Prostate gland (tissue), 2 donors: ENCODE measurements at regions not wholly inside any gene's neighbourhood (a gene's known extent, or its start where the extent isn't known, plus 50 kb on each side); places are given as distances from the start of the nearest gene placed in this dataset.

Source experiments
- DNase-seq: peaks from one replicate; pipeline ENCODE4 v3.0.0-alpha.2; 2019; ENCODE audit warnings: low spot score
- H3K27ac ChIP-seq, 2 donors: fragments of 200-600 bp; sonication (generic); 2 replicates each; pipeline ENCODE4 v1.5.1; 2017 to 2019
- H3K27me3 ChIP-seq: fragments of 200-600 bp; sonication (generic); replicated peaks from 2 replicates; pipeline ENCODE4 v1.5.1; 2019; ENCODE audit not compliant: insufficient read depth
- H3K36me3 ChIP-seq, 2 donors: fragments of 200-600 bp; sonication (generic); 1 replicate in 1 of 2; 2 replicates in 1 of 2; pipeline versions ENCODE4 v1.5.1 to v1.8.1; 2017 to 2019
- H3K4me1 ChIP-seq: fragments of 200-600 bp; sonication (generic); replicated peaks from 2 replicates; pipeline ENCODE4 v1.5.1; 2019
- H3K4me3 ChIP-seq, 2 donors: fragments of 200-600 bp; sonication (generic); 2 replicates each; pipeline ENCODE4 v1.5.1; 2017 to 2019
- H3K9me3 ChIP-seq: fragments of 200-600 bp; sonication (generic); 2 replicates; pipeline ENCODE4 v1.5.1; 2017
- POLR2A ChIP-seq: fragments of 450-650 bp; IDR thresholded peaks from one replicate; pipeline ENCODE4 v1.6.1; 2016; ENCODE audit warnings: antibody characterized with exemption, mild to moderate bottlenecking
- POLR2AphosphoS5 ChIP-seq: sonication (generic); formaldehyde crosslinking; IDR thresholded peaks from one replicate; pipeline ENCODE4 v1.6.1; 2017; ENCODE audit warnings: antibody characterized with exemption
- WGBS: methylation state at CpG from one replicate; pipeline ENCODE4 v1.1.5; 2018; 5-methylcytosine and 5-hydroxymethylcytosine counted together
- intact Hi-C: fragments of 100-400 bp; cut with DNase I; formaldehyde crosslinking; loops from one replicate; pipeline ENCODE4 v1.14.2; 2022
- TF ChIP-seq, protein P1 (sequence below), 4 experiments: fragments of 200-600 bp in 2 of 4; fragments of 450-650 bp in 2 of 4; sonication (generic) in 2 of 4; IDR thresholded peaks; 1 replicate in 3 of 4; 2 replicates in 1 of 4; pipeline ENCODE4 v1.5.1; 2016 to 2019; ENCODE audit warnings: antibody characterized with exemption in 4 of 4, mild to moderate bottlenecking in 2 of 4, moderate library complexity in 2 of 4

DNA sequence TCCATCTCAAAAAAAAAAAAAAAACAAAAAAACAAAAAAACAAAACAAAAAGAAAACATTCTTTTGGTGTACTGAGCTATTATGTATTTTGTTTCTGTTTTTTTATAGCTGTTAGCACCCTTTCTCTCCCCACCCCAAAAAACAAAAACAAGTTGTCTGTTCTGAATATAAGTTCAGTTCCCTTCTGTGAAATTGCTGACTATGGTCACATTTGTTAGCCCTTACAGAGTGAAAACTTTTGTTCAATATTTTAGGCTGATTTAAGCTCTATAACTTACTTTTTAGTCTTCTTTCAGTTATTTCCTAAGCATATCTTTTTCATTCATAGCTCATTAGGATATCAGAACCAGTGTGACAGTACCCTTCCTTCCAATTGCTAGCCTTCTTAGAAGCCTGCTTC lies 1056.6 kb upstream of the NCAM2 start:
- no peak overlapping the region for H3K4me3 ChIP-seq
- H3K36me3 ChIP-seq: no peaks in the 10 kb centered on the region
- TF ChIP-seq, protein P1, sequence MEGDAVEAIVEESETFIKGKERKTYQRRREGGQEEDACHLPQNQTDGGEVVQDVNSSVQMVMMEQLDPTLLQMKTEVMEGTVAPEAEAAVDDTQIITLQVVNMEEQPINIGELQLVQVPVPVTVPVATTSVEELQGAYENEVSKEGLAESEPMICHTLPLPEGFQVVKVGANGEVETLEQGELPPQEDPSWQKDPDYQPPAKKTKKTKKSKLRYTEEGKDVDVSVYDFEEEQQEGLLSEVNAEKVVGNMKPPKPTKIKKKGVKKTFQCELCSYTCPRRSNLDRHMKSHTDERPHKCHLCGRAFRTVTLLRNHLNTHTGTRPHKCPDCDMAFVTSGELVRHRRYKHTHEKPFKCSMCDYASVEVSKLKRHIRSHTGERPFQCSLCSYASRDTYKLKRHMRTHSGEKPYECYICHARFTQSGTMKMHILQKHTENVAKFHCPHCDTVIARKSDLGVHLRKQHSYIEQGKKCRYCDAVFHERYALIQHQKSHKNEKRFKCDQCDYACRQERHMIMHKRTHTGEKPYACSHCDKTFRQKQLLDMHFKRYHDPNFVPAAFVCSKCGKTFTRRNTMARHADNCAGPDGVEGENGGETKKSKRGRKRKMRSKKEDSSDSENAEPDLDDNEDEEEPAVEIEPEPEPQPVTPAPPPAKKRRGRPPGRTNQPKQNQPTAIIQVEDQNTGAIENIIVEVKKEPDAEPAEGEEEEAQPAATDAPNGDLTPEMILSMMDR (IDR thresholded peaks at IDR 0.05): no peak
- TF ChIP-seq POLR2A (no peak), POLR2AphosphoS5 (no peak)
- no peaks in the 10 kb centered on the region for H3K9me3 ChIP-seq
- H3K4me1 ChIP-seq: no peaks in the 10 kb centered on the region
- no peak overlapping the region for H3K27ac ChIP-seq
- intact Hi-C loops: no loop called here
- DNase-seq: no peak
- H3K27me3 ChIP-seq: no peaks in the 10 kb centered on the region

DNA sequence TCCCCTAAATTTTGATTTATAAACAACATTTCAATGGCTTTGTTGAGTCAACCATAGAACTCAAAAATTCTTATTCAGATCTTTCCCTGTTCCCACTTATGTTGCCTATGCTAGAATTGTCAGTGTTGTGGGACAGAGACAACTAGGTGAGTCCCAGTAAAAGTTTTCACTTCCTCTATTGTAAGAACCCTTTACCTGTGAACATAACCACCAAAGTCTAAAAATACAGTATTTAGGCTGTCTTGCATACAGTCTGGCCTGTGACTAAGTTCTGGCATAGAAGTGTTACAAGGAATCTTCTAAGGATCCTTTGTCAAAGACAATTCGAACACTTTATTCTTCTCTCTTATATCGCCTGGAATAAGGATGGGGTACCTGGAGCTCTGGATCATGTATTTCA lies 1047.9 kb upstream of the NCAM2 start:
- intact Hi-C loops: no loop called here
- no peak overlapping the region for H3K4me3 ChIP-seq
- WGBS: 94% methylated on average over 2 of the region's 2 CpGs
- no peak overlapping the region for H3K27ac ChIP-seq
- no peak for DNase-seq
- TF ChIP-seq, protein P1 (IDR thresholded peaks at IDR 0.05): no peak
- TF ChIP-seq POLR2A: no peak
- no peak for TF ChIP-seq POLR2AphosphoS5
- H3K27me3 ChIP-seq: no peaks in the 10 kb centered on the region
- H3K36me3 ChIP-seq: no peaks in the 10 kb centered on the region
- no peaks in the 10 kb centered on the region for H3K4me1 ChIP-seq
- no peaks in the 10 kb centered on the region for H3K9me3 ChIP-seq

DNA sequence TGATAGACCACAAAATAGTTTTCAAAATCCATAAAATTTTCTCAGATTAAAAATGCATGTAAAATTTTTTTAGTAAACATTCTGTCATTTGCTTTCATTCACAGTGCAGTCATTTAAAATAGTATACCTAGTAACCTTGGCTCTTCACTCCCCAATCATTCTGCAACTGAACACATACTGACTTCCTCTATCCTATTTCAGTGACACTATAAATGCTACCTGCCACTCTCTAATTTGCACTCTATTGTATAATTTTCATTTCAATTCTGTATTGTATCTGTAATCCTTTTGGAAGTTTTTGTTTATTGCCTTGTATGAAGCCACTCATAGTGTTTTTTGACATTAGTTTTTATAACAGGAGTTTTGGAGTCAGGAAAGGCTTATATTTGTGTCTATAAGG lies 1029.1 kb upstream of the NCAM2 start:
- H3K4me1 ChIP-seq: no peaks in the 10 kb centered on the region
- H3K27ac ChIP-seq: no peak overlapping the region
- no peaks in the 10 kb centered on the region for H3K9me3 ChIP-seq
- intact Hi-C loops: no loop called here
- DNase-seq: no peak
- no peaks in the 10 kb centered on the region for H3K36me3 ChIP-seq
- TF ChIP-seq, protein P1 (IDR thresholded peaks at IDR 0.05): no peak
- TF ChIP-seq POLR2AphosphoS5 (no peak), POLR2A (no peak)
- no peaks in the 10 kb centered on the region for H3K27me3 ChIP-seq
- no peak overlapping the region for H3K4me3 ChIP-seq

DNA sequence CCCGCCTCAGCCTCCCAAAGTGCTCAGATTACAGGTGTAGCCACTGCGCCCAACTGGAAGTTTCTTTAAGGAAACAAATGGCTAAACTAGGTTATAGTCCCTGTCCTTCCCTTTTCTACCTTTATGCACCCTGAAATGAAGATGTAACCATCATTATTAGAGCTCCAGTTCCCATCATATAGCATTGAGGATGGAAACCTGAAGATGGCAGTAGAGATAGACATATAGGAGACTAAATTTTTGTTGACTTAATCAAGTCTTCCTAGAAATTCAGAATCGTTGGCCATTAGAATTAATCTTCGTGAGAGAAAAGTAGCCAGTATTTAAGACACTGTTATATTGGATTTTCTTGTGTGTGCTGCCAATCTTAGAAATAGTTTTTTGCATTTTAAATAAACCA lies 1016.3 kb upstream of the NCAM2 start:
- Histone ChIP-seq H3K4me1 (no peaks in the 10 kb centered on the region), H3K27me3 (no peaks in the 10 kb centered on the region), H3K27ac (no peak overlapping the region), H3K4me3 (no peak overlapping the region), H3K36me3 (no peaks in the 10 kb centered on the region), H3K9me3 (no peaks in the 10 kb centered on the region)
- DNase-seq: no peak
- WGBS: 91% methylated on average over 4 of the region's 4 CpGs
- intact Hi-C loops: no loop called here
- TF ChIP-seq, protein P1 (IDR thresholded peaks at IDR 0.05): no peak
- TF ChIP-seq POLR2A (no peak), POLR2AphosphoS5 (no peak)

DNA sequence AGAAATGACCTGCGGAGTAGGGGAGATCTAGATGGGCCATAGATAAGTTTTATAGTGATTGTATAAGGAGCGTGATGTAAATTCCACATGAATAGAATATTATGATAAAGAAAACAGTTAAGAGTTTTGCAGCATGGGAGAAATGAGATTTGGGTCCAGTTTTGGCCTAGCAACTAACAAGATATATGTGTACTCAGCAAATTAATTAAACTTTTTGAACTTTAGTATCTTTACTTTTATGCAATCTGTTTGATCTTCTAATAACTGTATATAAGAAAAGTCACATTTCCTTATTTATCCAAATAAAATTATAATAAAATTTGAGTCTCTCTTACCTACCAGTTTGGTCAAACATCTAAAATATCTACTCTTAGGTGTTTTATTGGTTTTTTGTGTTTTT lies 1011.8 kb upstream of the NCAM2 start:
- no peak overlapping the region for H3K27ac ChIP-seq
- H3K4me1 ChIP-seq: no peaks in the 10 kb centered on the region
- H3K4me3 ChIP-seq: no peak overlapping the region
- no peak for TF ChIP-seq POLR2AphosphoS5
- TF ChIP-seq, protein P1 (IDR thresholded peaks at IDR 0.05): no peak
- no peak for TF ChIP-seq POLR2A
- DNase-seq: no peak
- no peaks in the 10 kb centered on the region for H3K9me3 ChIP-seq
- H3K36me3 ChIP-seq: no peaks in the 10 kb centered on the region
- H3K27me3 ChIP-seq: no peaks in the 10 kb centered on the region
- intact Hi-C loops: no loop called here
- WGBS: 21% methylated on average over 2 of the region's 2 CpGs
